Naive thymus-derived CD4-positive, alpha-beta T cell (primary cell): ENCODE measurements at regions not wholly inside any gene's neighbourhood (a gene's known extent, or its start where the extent isn't known, plus 50 kb on each side); places are given as distances from the start of the nearest gene placed in this dataset.

ENCODE experiments used
- ATAC-seq: fragments of 150-1000 bp; cut with Tn5 transposase; 2 replicates; pipeline ENCODE4 v1.10.0; 2021; ENCODE audit warnings: mild to moderate bottlenecking, moderate library complexity
- CTCF ChIA-PET: fragments of 350-600 bp; sonication (Branson Sonifier 250); formaldehyde crosslinking; loops from one replicate; lab custom pipeline; 2021; ENCODE audit warnings: antibody characterized with exemption; lab: Charles Lee
- POLR2A ChIA-PET: fragments of 350-600 bp; sonication (Branson Sonifier 250); formaldehyde crosslinking; loops from one replicate; lab custom pipeline; 2021; ENCODE audit warnings: antibody characterized with exemption, inconsistent platforms; lab: Charles Lee
- DNase-seq, 9 donors: peaks; one replicate each; pipeline versions ENCODE4 v3.0.0 to v3.0.0-alpha.2; 2020 to 2022; ENCODE audit warnings: mixed read lengths in 1 of 9
- H3K27ac ChIP-seq: one replicate; pipeline ENCODE4 v1.7.0; 2013; ENCODE audit warnings: mild to moderate bottlenecking, low read depth, low read length, moderate library complexity
- H3K27me3 ChIP-seq, 2 donors: one replicate each; pipeline ENCODE4 v1.7.0; 2013; ENCODE audit warnings: low read length in 2 of 2, mild to moderate bottlenecking in 2 of 2, moderate library complexity in 2 of 2; ENCODE audit not compliant: control insufficient read depth in 2 of 2, insufficient read depth in 2 of 2
- H3K36me3 ChIP-seq, 3 experiments: 1 replicate in 2 of 3; 2 replicates in 1 of 3; pipeline ENCODE4 v1.7.0; 2013; ENCODE audit warnings: low read length in 3 of 3, mild to moderate bottlenecking in 3 of 3, moderate library complexity in 1 of 3; ENCODE audit not compliant: insufficient read depth in 3 of 3, control insufficient read depth in 2 of 3
- H3K4me1 ChIP-seq, 2 donors: one replicate each; pipeline ENCODE4 v1.7.0; 2013; ENCODE audit warnings: low read length in 2 of 2, mild to moderate bottlenecking in 2 of 2, moderate library complexity in 1 of 2; ENCODE audit not compliant: control insufficient read depth in 2 of 2, insufficient read depth in 2 of 2
- H3K4me3 ChIP-seq: 2 replicates; pipeline ENCODE4 v1.7.0; 2013; ENCODE audit warnings: mild to moderate bottlenecking, low read length
- H3K9me3 ChIP-seq, 3 experiments: 1 replicate in 2 of 3; 2 replicates in 1 of 3; pipeline ENCODE4 v1.7.0; 2013; ENCODE audit warnings: low read length in 3 of 3; ENCODE audit not compliant: control insufficient read depth in 2 of 3
- H3K27ac Mint-ChIP-seq, 9 donors: one replicate each; pipeline ENCODE4 v1.8.0; 2020 to 2022; ENCODE audit warnings: mixed read lengths in 9 of 9, mild to moderate bottlenecking in 8 of 9, moderate library complexity in 5 of 9, inconsistent platforms in 2 of 9
- H3K27me3 Mint-ChIP-seq, 5 donors: one replicate each; pipeline ENCODE4 v1.8.0; 2021 to 2022; ENCODE audit warnings: mixed read lengths in 5 of 5, mild to moderate bottlenecking in 1 of 5
- H3K36me3 Mint-ChIP-seq, 5 donors: one replicate each; pipeline ENCODE4 v1.8.0; 2020 to 2022; ENCODE audit warnings: mixed read lengths in 5 of 5, mild to moderate bottlenecking in 3 of 5, inconsistent platforms in 1 of 5
- H3K4me1 Mint-ChIP-seq, 7 donors: one replicate each; pipeline ENCODE4 v1.8.0; 2020 to 2022; ENCODE audit warnings: mixed read lengths in 7 of 7, mild to moderate bottlenecking in 3 of 7, inconsistent platforms in 1 of 7
- H3K4me3 Mint-ChIP-seq, 10 donors: one replicate each; pipeline ENCODE4 v1.8.0; 2020 to 2022; ENCODE audit warnings: mild to moderate bottlenecking in 10 of 10, mixed read lengths in 10 of 10, moderate library complexity in 6 of 10, inconsistent platforms in 2 of 10
- H3K9me3 Mint-ChIP-seq, 11 donors: one replicate each; pipeline ENCODE4 v1.8.0; 2020 to 2022; ENCODE audit warnings: mixed read lengths in 11 of 11, mild to moderate bottlenecking in 4 of 11, inconsistent platforms in 1 of 11, moderate library complexity in 1 of 11
- intact Hi-C, 2 donors: fragments of 100-400 bp; cut with micrococcal nuclease; formaldehyde crosslinking; loops; one replicate each; pipeline ENCODE4 v1.15.1; 2023

GRCh38 chr12:125201940-125202339 is 136.7 kb downstream of the AACS start:
- ChIA-PET POLR2A (no interaction called here), CTCF (no interaction called here)
- intact Hi-C loops: no loop called here
- no peaks in the 10 kb centered on the region for H3K4me1 Mint-ChIP-seq
- H3K9me3 Mint-ChIP-seq: peaks cover 0 to 13% (median 4%) of the 10 kb centered on the region in 11 donors
- peaks cover 0 to 3% (median 0%) of the 10 kb centered on the region in 5 donors for H3K36me3 Mint-ChIP-seq
- H3K36me3 ChIP-seq: no peaks in the 10 kb centered on the region
- H3K4me3 ChIP-seq: no peak overlapping the region
- H3K27ac Mint-ChIP-seq: no peak overlapping the region
- no peak overlapping the region for H3K4me3 Mint-ChIP-seq
- H3K27me3 Mint-ChIP-seq: peaks cover 14 to 47% (median 36%) of the 10 kb centered on the region in 5 donors
- no peaks in the 10 kb centered on the region for H3K9me3 ChIP-seq
- DNase-seq: no peak
- H3K4me1 ChIP-seq: no peaks in the 10 kb centered on the region
- no peaks in the 10 kb centered on the region for H3K27me3 ChIP-seq
- no peak for ATAC-seq
- no peak overlapping the region for H3K27ac ChIP-seq

DNA sequence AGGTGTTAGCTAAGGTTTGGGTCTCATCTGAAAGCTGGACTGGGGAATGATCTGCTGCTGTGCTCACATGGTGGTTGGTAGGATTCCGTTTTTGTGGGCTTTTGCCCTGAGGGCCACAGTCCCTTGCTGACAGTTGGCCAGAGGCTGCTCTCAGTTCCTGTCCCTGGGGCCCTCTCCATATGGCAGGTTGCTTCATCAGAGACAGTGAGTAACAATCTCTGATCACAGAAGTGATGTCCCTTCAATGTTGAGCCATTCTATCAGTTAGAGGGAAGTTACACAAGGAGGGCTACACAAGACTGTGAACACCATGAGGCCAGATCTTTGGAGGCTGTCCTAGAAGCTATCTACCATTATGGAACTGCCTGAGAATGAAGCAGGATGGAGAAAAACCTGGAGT is 137.2 kb downstream of the AACS start:
- no peak overlapping the region for H3K4me3 Mint-ChIP-seq
- peaks cover 14 to 43% (median 33%) of the 10 kb centered on the region in 5 donors for H3K27me3 Mint-ChIP-seq
- ChIA-PET POLR2A (no interaction called here), CTCF (interaction anchor here (0.5 kb wide), 1 partner anchor 9 kb away, joined by 3 read pairs; no protein-coding TSS in a partner anchor)
- DNase-seq (no peak), ATAC-seq (no peak)
- Histone ChIP-seq H3K4me1 (no peaks in the 10 kb centered on the region), H3K27me3 (no peaks in the 10 kb centered on the region), H3K27ac (no peak overlapping the region), H3K36me3 (no peaks in the 10 kb centered on the region), H3K9me3 (no peaks in the 10 kb centered on the region), H3K4me3 (no peak overlapping the region)
- intact Hi-C loops: no loop called here
- no peak overlapping the region for H3K27ac Mint-ChIP-seq
- peaks cover 0 to 3% (median 0%) of the 10 kb centered on the region in 5 donors for H3K36me3 Mint-ChIP-seq
- no peaks in the 10 kb centered on the region for H3K4me1 Mint-ChIP-seq
- peaks cover 0 to 13% (median 4%) of the 10 kb centered on the region in 11 donors for H3K9me3 Mint-ChIP-seq

DNA sequence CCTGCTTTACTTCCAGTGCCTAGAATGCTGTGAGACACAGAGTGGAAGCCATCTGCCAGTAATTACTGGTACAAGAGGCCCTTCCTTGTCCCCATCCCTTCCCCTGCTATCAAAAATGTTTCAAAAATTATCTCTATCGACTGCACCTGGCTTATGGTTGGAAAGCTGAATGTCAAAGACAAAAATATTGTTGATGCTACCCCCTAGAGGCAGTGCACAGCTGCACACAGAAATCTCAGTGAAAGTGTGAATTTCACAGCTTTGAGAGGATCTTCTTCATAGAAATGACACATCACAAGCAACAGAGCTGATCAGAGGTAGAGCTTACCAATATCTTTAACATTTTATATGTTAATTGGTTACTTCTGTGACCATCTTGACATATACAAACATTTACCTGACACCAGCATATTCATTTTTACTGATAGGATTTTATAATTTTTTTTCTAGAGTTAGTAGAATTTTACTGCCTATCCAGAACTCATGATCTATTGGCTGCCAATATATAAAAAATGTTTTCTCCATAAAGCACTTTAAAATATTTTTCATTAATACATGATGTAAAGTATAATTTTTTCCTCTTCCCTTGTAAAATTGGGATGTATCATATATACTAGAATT is 138.0 kb downstream of the AACS start:
- H3K4me3 Mint-ChIP-seq: no peak overlapping the region
- H3K36me3 Mint-ChIP-seq: peaks cover 0 to 3% (median 0%) of the 10 kb centered on the region in 5 donors
- no peaks in the 10 kb centered on the region for H3K27me3 ChIP-seq
- H3K36me3 ChIP-seq: no peaks in the 10 kb centered on the region
- H3K27me3 Mint-ChIP-seq: peaks cover 13 to 44% (median 36%) of the 10 kb centered on the region in 5 donors
- no peaks in the 10 kb centered on the region for H3K9me3 ChIP-seq
- peaks cover 0 to 13% (median 4%) of the 10 kb centered on the region in 11 donors for H3K9me3 Mint-ChIP-seq
- CTCF ChIA-PET: interaction anchor here (0.5 kb wide), 1 partner anchor 10 kb away, joined by 3 read pairs; no protein-coding TSS in a partner anchor
- no peak overlapping the region for H3K27ac ChIP-seq
- ATAC-seq: no peak
- POLR2A ChIA-PET: no interaction called here
- no peak overlapping the region for H3K27ac Mint-ChIP-seq
- no peak overlapping the region for H3K4me3 ChIP-seq
- no peaks in the 10 kb centered on the region for H3K4me1 Mint-ChIP-seq
- DNase-seq: no peak
- H3K4me1 ChIP-seq: no peaks in the 10 kb centered on the region
- intact Hi-C loops: loop anchor here in 1 of 2 donors (1.0 kb wide), 1 partner anchor 20 kb away; no protein-coding TSS in a partner anchor

DNA sequence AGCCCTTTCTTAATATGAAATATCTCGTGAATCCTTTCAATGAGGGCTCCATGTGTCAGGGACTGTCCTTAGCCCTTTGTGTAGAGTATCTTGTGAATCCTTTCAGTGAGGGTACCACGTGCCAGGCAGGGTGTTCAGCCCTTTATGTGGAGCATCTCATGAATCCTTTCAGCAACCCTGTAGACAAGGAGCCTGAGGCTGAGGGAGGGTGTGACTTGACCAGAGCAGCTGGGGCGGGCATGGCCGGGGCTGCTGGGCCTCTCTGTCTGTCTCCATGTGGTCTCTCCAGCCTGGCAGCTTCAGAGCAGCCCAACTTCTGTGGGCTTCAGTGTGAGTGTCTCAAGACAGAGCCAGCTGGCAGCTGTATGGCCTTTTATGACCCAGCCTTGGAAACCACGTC is 140.2 kb downstream of the AACS start:
- H3K27me3 ChIP-seq: no peaks in the 10 kb centered on the region
- Mint-ChIP-seq H3K27ac (no peak overlapping the region), H3K4me3 (no peak overlapping the region), H3K27me3 (peaks cover 9 to 50% (median 36%) of the 10 kb centered on the region in 5 donors), H3K9me3 (peaks cover 0 to 12% (median 4%) of the 10 kb centered on the region in 11 donors), H3K36me3 (peaks cover 0 to 7% (median 0%) of the 10 kb centered on the region in 5 donors), H3K4me1 (peaks cover 0 to 4% (median 0%) of the 10 kb centered on the region in 7 donors)
- H3K36me3 ChIP-seq: no peaks in the 10 kb centered on the region
- CTCF ChIA-PET: no interaction called here
- no peaks in the 10 kb centered on the region for H3K9me3 ChIP-seq
- ATAC-seq (no peak), DNase-seq (no peak)
- POLR2A ChIA-PET: no interaction called here
- no peaks in the 10 kb centered on the region for H3K4me1 ChIP-seq
- no peak overlapping the region for H3K4me3 ChIP-seq
- intact Hi-C loops: no loop called here
- H3K27ac ChIP-seq: no peak overlapping the region

- Histone ChIP-seq H3K27me3 (no peaks in the 10 kb centered on the region), H3K9me3 (no peaks in the 10 kb centered on the region), H3K27ac (no peak overlapping the region), H3K4me3 (no peak overlapping the region), H3K36me3 (no peaks in the 10 kb centered on the region), H3K4me1 (no peaks in the 10 kb centered on the region)
- Mint-ChIP-seq H3K4me3 (no peak overlapping the region), H3K36me3 (peaks cover 0 to 5% (median 0%) of the 10 kb centered on the region in 5 donors), H3K9me3 (peaks cover 0 to 11% (median 4%) of the 10 kb centered on the region in 11 donors), H3K27me3 (peaks cover 6 to 50% (median 32%) of the 10 kb centered on the region in 5 donors), H3K4me1 (peaks cover 0 to 6% (median 0%) of the 10 kb centered on the region in 7 donors), H3K27ac (peak overlapping the region in 1 of 9 donors; percentile 54)
- POLR2A ChIA-PET: no interaction called here
- ATAC-seq: no peak
- intact Hi-C loops: no loop called here
- CTCF ChIA-PET: no interaction called here
- DNase-seq: no peak
These were observed 141.5 kb downstream of the AACS start for GRCh38 chr12:125206711-125207110.

- ChIA-PET POLR2A (no interaction called here), CTCF (no interaction called here)
- DNase-seq (no peak), ATAC-seq (no peak)
- no peak overlapping the region for H3K4me3 ChIP-seq
- no peaks in the 10 kb centered on the region for H3K36me3 ChIP-seq
- no peak overlapping the region for H3K27ac Mint-ChIP-seq
- no peak overlapping the region for H3K27ac ChIP-seq
- no peaks in the 10 kb centered on the region for H3K9me3 ChIP-seq
- no peaks in the 10 kb centered on the region for H3K27me3 ChIP-seq
- H3K27me3 Mint-ChIP-seq: peaks cover 4 to 49% (median 25%) of the 10 kb centered on the region in 5 donors
- H3K4me1 ChIP-seq: no peaks in the 10 kb centered on the region
- H3K36me3 Mint-ChIP-seq: peaks cover 0 to 5% (median 0%) of the 10 kb centered on the region in 5 donors
- H3K4me3 Mint-ChIP-seq: no peak overlapping the region
- intact Hi-C loops: no loop called here
- H3K9me3 Mint-ChIP-seq: peaks cover 0 to 8% (median 0%) of the 10 kb centered on the region in 11 donors
- H3K4me1 Mint-ChIP-seq: peaks cover 0 to 6% (median 0%) of the 10 kb centered on the region in 7 donors
These were observed 143.1 kb downstream of the AACS start for GRCh38 chr12:125208334-125208733.

GRCh38 chr12:125208942-125209341 is 143.7 kb downstream of the AACS start:
- Mint-ChIP-seq H3K4me1 (peaks cover 0 to 6% (median 0%) of the 10 kb centered on the region in 7 donors), H3K36me3 (peaks cover 0 to 5% (median 0%) of the 10 kb centered on the region in 5 donors), H3K27ac (no peak overlapping the region), H3K27me3 (peaks cover 4 to 55% (median 30%) of the 10 kb centered on the region in 5 donors), H3K9me3 (peaks cover 0 to 8% (median 0%) of the 10 kb centered on the region in 11 donors), H3K4me3 (no peak overlapping the region)
- Histone ChIP-seq H3K27me3 (no peaks in the 10 kb centered on the region), H3K36me3 (no peaks in the 10 kb centered on the region), H3K9me3 (no peaks in the 10 kb centered on the region), H3K4me1 (no peaks in the 10 kb centered on the region), H3K4me3 (no peak overlapping the region), H3K27ac (no peak overlapping the region)
- ChIA-PET POLR2A (no interaction called here), CTCF (no interaction called here)
- intact Hi-C loops: no loop called here
- ATAC-seq (no peak), DNase-seq (no peak)
